GM18498 (cell line): ENCODE measurements at regions not wholly inside any gene's neighbourhood (a gene's known extent, or its start where the extent isn't known, plus 50 kb on each side); places are given as distances from the start of the nearest gene placed in this dataset.

Source experiments
- ATAC-seq: cut with Tn5 transposase; IDR thresholded peaks from one replicate; pipeline ENCODE4 v1.9.1; 2021; ENCODE audit warnings: mild to moderate bottlenecking, moderate library complexity; ENCODE audit not compliant: unreplicated experiment

DNA sequence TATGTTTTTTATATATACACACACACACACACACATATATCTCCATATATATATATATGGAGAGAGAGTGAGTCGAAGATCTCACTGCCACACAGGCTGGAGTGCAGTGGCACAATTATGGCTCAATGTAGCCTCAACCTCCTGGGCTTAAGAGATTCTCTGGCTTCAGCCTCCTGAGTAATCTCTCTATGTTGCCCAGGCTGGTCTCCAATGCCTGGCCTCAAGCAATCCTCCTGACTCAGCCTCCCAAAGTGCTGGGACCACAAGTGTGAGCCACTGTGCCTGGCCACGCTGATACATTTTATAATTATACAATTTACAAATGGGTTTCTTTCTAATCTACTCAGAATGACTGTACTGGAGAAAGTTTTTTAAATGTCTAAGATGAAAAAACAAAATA, 664.2 kb downstream of the PTPRC start:
- ATAC-seq = no peak

DNA sequence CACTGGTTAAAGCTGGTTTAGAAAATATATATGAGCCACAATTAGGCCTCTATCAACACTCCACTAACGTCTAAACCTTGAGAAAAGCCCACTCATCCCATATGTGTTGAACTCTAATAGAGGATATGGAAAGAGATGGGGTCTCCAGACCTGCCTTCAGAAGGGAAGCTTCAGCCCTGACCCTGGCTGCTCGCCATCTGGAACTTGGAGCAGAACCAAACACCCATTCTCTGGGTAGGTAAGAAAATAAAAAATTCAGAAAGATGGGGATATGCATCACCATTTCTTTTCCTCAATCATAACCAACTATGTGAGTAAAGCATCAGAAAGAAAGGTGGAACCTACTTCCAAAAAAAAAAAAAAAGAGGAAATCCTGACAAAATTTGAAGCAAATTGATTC, 666.2 kb downstream of the PTPRC start:
- no peak for ATAC-seq

GRCh38 chr1:199307496-199308264, 668.8 kb downstream of the PTPRC start:
- no peak for ATAC-seq

DNA sequence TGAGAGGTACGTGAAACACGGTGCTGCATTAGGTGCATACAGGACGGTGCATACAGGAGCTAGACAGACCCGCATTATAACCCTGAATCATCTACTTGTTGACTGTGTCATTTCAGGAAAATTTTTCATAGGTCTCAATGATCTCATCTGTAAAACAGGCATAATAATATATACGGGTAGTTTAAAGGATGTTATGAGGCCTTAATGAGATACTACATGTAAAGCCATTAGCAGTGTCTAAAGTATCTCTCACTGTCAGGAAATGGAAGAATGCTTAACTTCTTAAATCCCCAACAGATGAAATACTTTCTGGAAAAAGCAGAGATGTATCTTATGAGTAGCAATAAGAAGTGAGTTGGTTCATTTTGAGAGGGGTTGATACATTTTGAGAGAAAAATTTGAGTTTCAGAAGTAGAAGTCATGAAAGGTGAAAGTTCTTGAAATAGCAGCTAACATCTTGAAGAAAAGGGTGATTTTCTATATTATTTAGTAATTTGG, 669.6 kb downstream of the PTPRC start:
- no peak for ATAC-seq

- no peak for ATAC-seq
Measured at GRCh38 chr1:199310708-199311107, 671.9 kb downstream of the PTPRC start.

DNA sequence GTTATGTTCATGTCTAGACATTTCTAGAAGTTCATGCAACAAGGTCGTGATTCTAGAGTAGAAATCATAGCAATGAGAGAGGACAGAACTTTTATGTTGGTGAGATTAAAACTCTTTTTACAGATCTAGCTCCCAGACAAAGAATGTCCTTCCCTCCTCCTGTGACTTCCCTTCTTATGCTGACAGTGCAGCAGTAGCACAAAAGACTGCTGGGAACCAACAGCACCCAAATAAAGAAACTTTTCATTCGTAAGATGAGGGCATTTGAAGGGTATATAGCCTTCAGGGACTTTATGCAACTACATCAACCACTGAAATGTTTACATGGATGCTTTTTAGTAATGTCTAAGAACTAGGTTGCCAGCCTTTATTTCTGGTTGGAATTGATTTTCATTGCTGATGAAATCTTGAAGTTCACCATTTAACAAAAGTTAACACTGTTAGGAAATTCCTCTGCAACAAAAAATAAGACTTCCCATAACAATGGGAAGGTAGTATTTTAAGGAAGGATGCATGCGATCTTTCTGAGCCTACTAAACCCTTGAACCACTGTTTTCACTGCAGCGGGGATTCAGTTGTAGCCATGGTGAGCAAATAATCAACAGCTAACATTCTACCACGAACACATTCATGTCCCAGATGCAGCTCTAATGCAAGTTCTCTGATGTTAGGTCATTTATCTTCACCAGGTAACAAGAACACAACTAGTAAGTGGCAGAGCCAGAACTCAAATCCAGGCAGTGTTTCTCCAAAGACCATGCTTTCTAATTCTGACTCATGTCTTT, 672.8 kb downstream of the PTPRC start:
- ATAC-seq = no peak

DNA sequence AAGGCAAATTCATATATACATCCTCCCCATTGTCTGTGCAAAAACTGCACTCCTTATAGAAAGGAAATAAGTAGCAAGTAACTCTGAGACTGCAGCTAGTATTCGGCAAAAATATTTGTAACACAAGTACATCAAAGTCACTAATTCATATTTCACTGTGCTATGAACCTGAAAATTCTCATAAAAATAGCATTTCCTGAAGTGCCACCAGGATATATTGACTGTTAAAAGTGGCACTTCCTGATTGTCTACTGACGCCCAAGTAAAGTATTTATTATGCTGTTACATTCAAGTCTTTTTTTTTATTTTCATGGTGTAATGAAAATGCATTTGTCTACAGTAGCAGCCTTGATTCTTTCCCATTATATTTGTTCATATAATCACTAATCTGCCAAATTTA, 673.8 kb downstream of the PTPRC start:
- ATAC-seq = no peak

GRCh38 chr1:199313444-199313843, 674.6 kb downstream of the PTPRC start:
- no peak for ATAC-seq

- no peak for ATAC-seq
Measured at GRCh38 chr1:199319341-199319740, 680.5 kb downstream of the PTPRC start.

DNA sequence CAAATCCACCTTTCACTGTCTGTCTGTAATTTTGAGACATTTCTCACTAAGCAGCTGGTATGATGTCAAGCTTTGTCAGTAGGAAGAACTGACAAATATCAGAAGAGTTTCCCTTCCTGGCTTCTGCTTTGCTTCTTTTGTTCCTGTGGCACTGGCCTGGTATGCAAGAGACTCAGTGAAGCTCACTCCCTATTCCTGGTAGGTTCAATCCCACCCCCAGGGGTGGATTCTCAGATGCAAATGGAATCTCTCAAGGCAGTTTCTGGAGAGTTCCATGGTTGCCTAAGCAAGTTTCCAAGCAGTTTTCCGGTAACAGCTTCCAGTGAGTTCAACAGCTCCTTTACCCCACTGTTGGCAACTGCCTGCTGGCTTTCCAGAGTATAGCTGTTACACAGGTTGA, 683.4 kb downstream of the PTPRC start:
- ATAC-seq = no peak

DNA sequence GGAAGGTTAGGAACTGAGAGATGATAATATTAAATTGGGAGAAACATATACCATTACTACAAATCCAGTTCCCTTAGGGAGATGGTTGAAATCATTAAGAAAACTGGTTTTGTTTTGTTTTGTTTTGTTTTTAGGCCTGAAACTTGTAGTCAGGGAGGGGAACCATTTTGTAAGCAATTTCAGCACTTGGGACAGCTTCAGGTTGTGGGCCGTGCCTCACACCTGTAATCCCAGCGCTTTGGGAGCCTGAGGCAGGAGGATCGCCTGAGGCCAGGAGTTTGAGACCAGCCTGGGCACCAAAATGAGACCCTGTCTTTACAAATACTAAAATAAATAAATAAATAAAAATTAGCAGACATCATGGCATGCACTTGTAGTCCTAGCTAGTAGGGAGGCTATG, 694.3 kb upstream of the NR5A2 start:
- no peak for ATAC-seq

DNA sequence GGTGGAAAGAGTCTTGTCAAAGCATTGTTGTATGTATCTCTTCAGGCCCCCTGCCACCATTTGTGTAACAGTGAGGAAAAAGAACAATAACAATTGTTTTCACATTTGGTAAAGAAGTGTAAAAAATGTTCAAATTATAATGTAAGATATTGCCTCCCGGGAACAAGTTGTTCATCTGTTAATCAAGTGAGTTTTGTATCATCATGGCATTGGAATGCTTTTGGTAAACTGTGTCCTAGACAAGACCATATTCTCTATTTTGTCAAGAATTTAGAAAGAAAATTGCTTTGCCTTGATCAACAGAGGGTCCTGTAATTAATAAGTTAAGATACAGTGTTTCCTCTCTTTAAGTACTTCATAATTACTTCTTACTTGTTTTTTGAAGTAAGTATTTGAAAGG, 692.0 kb upstream of the NR5A2 start:
- ATAC-seq = no peak

DNA sequence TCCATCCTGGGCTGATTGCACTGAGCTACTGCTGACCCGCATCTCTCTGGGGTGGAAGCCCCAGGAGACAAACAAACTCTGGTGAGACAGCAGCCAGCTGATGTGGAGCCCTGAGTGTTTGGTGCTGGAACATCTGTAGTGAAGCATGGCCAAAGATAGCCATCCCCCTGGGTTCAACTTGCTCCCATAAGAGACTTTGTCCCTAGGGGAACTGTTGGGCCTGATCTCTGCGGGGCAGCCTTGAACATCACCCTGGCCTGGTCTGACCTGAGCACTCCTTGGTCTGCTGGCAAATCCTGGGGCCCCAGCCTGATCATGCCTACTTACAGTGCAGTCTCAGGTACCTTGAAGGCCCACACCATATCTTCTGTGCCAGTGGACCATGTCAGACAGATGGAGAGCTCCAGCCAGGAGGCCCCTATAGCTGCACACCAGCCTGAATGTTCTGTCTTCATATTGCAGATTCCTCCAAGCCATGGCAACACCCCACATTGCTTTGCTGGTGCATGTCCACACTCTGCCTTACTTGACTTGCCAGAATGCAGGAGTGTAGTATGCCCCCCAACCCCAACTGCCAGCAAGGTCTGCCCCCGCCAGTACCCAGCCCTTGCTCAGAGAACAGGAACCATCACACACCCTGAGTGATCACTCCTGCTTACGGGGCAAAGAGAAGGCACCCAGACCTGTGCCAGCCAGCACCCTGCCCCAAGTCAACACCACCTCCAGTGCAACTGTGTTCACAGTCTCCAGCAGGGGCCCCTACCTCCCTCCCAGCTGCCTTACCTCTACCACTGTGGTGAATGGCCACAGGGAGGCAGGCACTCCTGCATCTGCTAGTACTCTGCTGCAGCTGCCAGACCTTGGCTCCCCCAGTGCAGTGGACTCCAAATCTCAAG, 690.5 kb upstream of the NR5A2 start:
- ATAC-seq = no peak

DNA sequence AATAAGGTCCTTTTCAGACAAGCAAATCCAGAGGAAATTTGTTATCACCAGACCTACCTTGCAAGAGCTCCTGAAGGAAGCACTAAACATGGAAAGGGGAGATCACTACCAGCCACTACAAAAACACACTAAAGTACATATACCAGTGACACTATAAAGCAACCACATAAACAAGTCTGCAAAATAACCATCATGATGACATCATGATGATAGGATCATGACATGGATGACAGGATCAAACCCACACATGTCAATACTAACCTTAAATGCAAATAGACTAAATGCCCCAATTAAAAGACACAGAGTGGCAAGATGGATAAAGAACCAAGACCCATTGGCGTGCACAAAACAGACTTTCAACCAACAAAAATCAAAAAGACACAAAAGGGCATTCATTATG, 688.8 kb upstream of the NR5A2 start:
- no peak for ATAC-seq

GRCh38 chr1:199352351-199352750, 675.2 kb upstream of the NR5A2 start:
- ATAC-seq = no peak

DNA sequence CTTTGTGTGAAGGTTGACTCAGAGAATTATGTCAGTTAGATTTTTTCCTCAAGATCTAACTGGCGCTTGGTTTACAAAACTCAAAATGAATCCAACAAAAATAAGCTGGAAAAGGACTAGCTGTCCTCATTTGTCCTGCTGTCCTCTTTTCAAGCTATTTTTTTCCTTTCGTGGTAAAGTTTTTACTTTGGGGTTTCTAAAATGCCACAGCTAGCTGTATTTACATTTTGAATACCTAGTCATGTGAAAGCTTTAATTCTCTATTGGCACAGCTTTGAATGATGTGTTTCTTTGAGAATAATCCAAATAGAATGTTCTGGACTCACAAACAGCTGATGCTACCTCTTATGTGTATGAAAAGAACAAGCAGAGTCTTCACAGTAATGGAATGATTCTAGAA, 673.6 kb upstream of the NR5A2 start:
- ATAC-seq = no peak

DNA sequence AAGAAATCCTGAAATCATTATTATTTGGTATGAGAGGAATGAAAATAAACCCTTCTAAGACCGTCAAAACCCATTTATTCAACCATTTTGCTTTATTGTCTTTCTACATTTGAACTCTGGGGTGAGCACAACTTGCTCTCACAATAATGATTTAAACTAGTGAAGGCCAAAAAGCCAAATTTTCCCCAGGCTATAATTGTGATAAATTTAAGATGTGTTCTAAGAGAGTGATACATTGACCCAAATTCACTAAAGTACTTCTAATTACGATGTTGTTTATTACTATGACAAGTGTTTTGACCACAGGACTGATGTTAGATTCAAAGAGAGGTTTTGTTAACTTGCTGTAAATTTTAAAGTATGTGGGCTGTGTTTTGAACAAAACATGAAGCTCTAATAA, 670.9 kb upstream of the NR5A2 start:
- no peak for ATAC-seq

DNA sequence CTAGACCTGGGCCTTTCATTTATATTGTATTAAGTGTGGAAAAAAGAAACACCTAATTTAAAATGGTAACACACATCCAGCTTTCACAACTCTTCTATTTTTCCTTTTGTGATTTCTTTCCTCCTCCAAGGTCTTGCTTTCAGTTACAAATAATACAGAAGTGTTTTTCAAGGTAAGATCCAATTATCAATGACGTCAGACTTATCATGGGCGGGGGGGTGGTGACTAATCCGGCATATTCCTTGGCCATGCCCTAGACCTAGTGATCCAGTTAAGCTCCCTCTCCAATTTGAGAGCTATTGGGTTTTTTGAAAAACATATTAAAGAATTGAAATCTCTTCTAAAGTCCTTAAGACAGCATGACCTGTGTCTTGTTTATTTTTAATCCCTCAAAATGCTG, 669.9 kb upstream of the NR5A2 start:
- ATAC-seq = no peak

DNA sequence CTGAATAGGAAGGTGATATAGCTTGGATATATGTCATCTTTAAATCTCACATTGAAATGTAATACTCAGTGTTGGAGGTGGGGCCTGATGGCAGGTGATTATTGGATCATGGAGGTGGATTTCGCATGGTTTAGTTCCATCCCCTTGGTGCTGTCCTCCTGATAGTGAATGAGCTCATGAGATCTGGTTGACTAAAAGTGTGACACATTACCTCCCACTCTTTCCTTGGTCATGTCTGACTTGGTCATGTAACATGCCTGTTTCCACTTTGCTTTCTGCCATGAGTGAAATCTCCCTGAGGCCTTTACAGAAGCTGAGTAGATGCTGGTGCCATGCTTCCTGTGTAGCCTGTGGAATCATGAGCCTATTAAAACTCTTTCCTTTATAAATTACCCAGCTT, 664.5 kb upstream of the NR5A2 start:
- ATAC-seq = no peak

DNA sequence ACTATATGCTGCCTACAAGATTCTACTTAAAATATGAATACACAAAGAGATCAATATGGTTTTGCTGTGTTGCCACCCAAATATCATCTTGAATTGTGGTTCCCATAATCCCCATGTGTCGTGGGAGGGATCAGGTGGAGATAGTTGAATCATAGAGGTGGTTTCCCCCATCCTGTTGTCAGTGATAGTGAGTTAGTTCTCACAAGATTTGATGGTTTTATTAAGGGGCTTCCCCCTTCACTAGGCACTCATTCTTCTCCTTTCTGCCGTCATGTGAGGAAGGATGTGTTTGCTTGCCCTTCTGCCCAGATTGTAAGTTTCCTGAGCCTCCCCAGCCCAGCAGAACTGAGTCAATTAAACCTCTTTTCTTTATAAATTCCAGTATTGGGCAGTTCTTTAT, 654.4 kb upstream of the NR5A2 start:
- no peak for ATAC-seq

DNA sequence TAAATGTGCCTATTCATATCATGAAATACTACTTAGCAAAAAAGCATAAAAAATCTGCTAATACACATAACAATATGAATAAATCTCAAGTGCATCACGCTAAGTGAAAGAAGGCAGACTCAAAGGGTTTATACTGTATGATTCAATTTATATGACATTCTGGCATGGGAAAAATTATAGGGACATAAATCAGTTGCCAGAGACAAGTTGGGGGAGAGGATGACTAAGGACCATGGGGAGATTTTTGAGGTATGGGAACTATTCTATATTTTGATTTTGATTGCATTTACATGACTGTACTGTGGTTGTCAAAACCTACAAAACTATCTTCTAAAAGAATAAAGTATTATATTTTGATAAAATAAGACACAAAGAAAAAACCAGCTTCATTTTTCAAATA, 650.3 kb upstream of the NR5A2 start:
- no peak for ATAC-seq
